NOMO-1 (cell line): ENCODE measurements at regions not wholly inside any gene's neighbourhood (a gene's known extent, or its start where the extent isn't known, plus 50 kb on each side); places are given as distances from the start of the nearest gene placed in this dataset.
"Not testable (repeated sequence)": the region's sequence is repeated elsewhere in the genome, so short reads cannot be mapped to it uniquely, and the experiment has no call there.

ENCODE experiments used
- DNase-seq, 2 experiments: peaks; one replicate each; lab custom pipeline; 2025; ENCODE audit not compliant: unreplicated experiment in 2 of 2; lab: John Stamatoyannopoulos, UW

DNA sequence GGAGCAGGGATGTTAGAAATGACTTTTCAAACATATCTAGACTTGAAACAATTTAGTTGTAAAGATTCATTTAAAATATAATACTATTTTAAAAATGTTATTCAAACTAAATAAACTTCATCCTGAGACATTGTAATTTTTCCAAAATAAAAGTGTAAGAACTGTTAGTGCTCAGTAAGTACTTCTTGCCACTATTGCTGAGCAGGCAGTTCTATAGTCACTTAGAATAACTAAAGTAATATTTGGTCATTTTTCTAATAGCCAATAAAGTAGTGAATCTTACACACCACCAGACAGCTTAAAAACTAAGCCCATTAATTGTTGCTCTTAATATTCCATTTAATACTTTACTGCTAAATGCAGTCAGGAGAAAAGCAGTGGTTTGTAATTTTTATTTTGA, 1120.0 kb upstream of the CDH10 start:
- no peak for DNase-seq

DNA sequence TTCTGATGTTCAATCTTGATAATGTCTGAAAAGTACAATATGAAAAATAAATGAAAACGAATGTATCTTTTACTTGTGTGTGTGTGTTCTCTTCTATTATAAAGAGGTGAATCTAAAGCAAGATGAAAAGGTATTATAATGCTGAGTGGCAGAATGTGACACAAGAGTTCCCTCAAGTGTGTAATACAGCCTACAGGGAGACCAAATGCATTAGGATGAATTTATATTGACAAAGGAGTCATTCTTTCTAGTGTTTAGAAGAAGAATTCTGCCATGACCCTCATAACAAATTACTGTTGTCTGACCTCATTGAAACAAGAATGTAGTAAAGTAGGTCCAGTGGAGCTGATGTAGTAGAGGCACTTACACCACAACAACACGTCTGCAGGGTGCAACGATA, 1119.0 kb upstream of the CDH10 start:
- no peak for DNase-seq

DNA sequence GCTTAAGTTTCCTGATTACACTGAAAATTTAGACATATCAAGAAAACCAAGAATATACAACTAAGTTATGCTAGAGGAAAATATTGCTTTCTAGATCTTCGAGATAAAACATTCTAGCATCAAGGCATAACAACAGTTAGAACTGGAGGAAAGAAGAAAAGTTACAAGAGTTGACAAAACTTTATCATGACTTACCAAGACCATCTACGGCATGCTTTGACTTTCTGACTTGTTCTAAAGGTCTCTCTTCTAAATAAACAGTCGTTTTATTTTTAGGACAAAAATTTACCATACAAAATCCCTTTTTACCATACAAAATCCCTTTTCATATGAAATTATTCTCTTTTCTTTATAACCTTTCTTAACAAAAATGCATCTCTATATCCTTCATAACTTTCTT, 1110.1 kb upstream of the CDH10 start:
- no peak for DNase-seq

DNA sequence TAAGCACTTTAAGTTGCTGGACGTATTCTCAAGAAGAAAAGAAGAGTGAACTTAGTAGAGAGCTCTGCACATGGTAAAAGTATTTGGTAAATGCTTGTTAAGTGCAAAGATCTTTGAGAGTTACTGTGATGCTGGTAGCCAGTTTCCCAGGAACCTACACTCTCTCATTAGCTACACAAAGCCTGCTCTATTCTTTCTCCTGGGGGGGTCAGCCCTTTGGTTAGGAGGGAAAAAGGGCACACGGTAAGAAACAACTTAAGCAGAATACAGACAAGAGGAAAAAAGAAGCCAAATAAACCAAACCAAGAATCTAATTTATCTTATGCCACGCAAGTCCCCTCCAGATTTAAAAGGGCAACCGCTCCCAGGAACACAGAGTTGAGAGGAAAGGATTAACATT, 1100.1 kb upstream of the CDH10 start:
- DNase-seq: no peak

DNA sequence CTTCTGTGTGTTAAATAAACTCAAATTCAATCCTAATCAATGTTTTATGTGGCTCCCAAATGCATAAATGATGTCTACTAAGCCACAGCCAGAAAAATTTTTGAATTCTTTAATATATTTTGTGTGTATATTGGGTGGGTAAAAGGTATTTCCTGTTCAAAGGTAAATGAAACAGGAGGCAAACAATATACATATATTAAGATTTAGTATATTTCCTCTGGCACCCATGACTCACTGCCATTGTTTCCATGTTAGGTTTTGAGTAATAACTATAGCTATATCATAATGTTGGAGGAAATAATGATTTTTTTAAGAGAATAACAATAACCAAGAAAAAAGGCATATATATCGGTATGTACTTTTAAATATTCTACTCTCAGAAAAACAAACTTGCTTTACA, 1071.9 kb upstream of the CDH10 start:
- no peak for DNase-seq

DNA sequence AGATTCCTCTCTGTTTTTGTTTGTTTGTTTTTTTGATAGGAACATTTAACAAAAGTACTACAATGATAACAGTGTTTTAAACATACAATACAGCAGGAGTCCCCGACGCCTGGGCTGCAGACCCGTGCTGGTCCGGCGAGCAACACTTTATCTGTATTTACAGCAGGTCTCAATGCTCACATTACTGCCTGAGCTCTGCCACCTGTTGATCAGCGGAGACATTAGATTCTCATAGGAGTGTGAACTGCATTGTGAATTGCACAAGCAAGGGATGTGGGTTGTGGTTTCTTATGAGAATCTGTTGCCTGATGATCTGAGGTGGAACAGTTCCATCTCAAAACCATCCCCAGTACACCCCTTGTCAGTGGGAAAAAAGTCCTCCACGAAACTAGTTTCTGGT, 1068.5 kb upstream of the CDH10 start:
- peak; percentile 11 to 31 for DNase-seq

DNA sequence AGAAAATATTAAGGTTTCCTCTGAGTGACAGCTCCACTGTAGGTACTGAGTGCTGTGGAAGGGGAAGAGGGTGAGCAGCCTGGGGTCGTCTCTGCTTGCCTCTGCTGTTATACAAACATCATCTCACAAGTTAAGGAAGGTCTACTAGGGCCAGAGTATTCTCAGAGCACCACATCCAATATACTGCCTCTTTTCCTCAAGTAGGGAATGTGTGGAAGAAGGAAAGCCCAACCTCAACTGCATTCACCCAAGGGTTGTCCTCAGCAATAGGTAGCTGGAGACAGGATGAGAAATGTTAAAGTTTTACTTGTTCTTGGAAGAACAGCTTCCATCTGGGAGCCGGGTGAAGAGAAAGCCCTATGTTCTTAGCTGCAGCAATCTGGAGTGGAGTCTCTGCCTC, 1062.3 kb upstream of the CDH10 start:
- DNase-seq: no peak

DNA sequence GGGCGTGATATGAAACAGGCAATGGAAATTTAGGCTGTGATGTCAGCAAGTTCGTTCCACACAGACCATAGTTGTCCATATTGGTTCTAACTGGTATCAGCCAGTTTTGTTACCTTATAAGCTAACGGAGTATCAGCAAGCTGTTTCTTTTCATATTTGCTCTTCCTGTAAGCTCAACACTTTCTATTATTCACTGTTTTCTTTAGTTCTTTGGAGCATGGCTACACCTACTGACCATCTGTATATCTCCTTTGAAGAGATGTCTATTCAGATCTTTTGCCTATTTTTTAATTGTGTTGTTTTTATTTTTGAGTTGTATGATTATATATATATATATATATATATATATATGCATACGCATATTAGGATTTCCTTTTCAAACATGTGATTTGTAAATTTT, 1057.2 kb upstream of the CDH10 start:
- no peak for DNase-seq

DNA sequence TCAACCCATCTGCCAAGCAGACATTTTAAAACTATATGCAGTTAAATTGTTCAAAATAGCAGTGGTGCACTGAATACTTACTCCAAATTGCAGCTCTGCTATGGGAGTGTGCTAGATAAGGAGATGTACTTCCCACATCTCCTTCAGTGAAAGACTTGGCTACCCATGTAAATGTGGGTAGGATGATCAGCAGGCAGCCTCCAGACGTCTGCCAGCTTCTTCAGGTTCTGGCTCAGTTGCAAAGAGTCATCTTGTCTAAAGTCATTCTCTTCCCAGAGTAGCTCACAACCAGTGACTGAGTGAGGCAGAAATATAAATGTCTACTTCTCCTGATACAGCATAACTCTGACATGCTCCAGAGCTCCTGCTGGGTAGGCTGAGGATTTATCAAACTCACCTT, 1050.0 kb upstream of the CDH10 start:
- no peak for DNase-seq

DNA sequence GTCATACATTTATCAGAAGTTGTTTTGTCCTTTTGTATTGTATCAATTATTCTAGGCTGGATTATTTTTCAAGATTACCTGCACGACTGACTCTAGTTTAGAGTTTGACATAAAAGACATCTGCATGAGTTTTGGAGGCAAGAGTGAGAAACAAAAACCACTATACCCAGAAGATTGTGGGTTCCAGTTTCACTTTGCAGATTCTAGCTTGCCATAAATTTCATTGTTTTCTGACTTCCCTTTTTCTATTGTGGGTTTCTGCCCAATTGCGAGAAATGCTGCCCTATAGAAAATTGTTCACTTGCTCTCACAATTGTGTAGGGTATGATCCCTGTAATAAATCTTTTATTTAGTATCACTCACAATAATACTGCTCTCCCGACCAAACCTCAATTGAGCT, 1043.4 kb upstream of the CDH10 start:
- DNase-seq: peak; percentile 65 to 92

DNA sequence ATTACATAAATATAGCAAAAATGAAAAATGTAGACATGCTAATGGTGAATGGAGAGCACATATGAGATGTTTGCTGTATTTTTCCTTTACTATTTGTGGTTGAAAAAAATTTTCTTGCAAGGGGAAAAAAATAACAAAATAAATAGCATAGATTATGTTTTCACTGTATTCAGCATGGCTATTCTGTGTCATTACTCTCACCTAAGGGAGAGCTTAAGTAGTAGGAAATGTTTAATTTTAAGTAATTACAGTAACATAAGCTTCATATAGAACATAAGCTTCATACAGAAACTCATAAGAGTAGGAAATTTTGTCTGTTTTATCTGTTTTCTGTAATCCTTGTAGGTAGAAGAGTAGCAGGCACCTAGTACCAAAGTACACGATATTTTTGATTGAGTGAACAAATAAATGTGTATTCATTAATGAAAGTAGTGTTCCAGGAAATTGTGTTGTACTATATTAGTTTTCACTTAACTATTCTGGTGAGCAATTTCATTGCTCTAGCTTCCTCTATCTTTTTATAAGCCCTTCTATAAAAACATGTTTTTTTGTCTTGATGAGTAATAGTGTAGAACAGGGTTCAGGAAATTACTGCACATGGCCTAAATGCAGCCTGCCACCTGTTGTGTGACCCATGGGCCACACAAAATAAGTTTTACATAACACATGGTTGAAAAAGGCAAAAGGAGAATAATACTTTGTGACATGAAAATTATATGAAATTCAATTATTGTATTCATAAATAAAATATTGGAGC, 1025.0 kb upstream of the CDH10 start:
- no peak for DNase-seq

DNA sequence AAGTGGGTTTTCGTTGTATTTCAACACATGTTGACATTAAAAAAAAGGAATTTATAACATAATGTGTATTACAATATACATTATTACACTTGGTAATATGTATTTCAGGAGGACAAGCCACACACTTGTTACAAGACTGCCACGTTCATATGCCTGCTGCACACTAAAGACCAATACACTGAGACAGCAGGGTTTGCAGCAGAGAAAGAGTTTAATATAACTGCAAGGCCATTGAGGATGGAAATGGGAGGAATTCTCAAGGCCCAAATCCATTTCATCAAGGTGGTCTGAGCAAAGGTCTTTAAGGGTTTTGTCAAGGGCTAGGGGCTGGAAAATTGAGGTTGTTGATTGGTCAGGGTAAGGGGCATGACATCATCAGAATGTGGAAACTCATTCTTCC, 1017.8 kb upstream of the CDH10 start:
- no peak for DNase-seq

DNA sequence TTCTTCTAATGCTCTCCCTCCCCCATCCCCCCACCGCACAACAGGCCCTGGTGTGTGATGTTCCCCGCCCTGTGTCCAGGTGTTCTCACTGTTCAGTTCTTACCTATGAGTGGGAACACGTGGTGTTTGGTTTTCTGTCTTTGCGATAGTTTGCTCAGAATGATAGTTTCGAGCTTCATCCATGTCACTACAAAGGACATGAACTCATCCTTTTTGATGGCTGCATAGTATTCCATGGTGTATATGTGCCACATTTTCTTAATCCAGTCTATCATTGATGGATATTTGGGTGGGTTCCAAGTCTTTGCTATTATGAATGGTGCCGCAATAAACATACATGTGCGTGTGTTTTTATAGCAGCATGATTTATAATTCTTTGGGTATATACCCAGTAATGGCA, 1005.5 kb upstream of the CDH10 start:
- DNase-seq: not testable (repeated sequence)

DNA sequence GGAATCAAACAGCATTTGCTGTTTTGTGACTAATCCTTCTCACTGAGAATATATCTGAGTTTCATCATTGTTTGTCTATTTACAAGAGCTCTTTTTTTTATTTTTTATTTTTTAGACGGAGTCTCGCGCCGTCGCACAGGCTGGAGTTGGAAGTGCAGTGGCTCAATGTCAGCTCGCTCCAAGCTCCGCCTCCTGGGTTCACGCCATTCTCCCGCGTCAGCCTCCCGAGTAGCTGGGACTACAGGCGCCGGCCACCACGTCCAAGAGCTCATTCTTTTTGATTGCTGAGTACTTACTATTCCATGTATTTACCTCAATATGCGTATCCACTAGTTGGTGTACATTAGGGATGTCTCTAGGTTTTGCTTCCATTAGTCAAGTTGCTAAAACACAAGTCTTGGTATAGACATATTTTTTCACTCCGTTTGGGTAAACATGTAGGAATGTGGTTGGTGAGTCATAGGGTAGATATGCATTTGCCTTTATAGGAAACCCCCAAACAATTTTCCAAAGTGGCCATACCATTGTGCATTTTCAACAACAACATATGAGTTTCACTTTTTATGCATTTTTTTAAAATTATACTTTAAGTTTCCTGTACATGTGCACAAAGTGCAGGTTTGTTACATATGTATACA, 1005.0 kb upstream of the CDH10 start:
- DNase-seq: no peak

DNA sequence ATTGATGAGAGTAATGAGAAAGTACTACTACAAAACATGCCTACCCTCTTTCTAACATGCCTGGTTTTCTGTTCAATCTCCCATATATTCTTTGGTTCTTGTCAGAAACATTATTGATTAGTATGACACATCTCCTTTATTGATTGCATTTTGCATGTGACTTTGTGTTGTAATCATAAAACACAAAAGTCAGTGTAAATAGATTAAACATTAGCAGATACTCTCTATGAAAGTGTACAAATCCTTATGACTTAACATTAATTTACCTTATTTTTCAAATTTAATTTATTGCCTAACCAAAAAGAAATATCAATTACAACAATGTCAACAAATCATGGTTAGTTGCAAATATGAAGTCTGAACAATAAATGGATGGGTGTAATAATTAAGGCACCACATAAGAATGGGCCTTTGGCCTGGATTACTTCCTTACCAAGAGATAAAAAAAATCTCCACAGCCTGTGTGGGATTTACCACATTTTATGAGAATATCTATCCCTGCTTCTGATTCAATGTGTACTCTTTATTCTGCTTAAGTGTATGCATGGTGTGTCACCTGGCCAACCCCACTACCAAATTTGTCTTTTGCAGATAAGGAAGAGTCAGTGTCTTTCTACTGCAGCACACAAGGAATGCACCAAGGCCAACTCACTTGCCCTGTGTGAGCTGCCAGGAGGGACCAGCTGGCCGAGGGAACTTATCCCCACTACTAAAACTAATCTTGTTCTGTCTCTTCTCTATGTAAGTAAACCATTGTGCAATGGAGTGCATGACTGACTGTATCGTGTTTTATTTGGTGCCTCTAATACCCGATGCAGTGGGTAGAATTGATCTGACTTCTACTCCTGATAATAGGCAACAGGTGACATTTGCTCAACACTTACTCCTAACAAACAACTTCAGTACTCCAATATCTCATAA, 1001.9 kb upstream of the CDH10 start:
- no peak for DNase-seq

DNA sequence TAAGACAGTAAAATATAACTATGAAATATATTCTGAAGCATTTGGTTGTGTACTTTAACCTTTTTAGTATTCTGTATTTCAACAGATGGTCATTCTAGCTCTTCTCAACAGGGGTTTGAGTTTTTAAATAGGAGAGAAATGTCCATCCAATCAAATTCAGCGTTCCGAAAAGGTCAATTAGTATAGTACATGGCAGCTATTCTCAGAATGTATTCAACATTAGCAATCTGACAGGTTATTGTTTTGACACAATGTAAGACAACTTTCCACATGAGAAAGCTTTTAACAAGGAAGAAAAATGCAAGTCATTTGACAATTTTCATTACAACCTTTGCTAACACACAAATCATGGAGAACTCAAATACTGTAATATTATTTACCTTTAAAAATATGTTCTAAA, 996.3 kb upstream of the CDH10 start:
- DNase-seq: no peak

DNA sequence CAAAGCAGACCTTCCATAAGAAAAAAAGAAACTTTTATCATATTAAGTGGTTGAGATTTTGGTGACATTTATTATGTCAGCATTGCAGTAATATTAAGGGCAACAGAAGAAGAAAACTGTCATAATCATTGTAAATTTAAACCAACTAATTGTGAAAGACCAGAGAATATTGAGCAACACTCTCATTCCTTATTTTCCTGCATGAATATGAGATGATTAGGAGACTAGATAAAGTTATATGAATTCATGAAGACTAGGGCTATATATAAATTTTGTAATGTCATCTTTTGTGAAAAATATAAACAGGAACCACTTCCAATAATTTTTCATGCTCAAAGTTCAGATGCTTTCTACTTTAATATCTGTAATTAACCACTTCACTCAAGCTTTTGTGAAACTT, 974.5 kb upstream of the CDH10 start:
- peak in 1 of 2 experiments; percentile 21 for DNase-seq

DNA sequence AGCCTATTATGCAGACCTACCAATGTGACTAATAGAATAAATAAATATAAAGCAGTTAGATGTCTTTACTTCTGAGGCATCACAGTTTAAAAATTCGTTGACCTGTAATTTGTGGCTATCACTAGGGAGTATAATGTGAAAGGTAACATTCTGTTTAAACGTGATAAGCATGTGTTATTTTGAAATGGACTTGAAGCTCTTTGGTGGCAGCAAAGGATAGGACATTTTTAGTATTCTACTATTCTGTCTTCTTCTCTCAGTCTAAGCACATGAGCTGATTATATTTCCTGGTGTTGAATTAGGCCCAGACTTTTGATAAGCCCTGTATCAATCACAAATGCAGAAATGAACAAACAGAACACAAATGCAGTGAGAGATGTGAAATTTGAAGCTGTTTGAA, 974.0 kb upstream of the CDH10 start:
- DNase-seq: no peak

DNA sequence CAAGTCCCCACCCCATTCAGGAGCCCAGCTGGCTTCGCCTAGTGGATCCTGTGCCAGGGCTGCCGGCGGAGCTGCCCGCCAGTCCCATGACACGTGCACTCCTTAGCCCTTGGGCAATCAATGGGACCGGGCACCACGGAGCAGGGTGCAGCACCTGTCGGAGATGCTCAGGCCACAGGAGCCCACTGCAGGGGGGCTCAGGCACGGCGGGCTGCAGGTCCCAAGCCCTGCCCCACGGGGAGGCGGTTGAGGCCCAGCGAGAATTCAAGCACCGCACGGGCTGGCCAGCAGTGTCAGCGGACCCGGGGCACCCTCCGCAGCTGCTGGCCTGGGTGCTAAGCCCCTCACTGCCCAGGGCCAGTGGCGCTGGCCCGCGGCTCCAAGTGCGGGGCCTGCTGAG, 969.7 kb upstream of the CDH10 start:
- DNase-seq: no peak

DNA sequence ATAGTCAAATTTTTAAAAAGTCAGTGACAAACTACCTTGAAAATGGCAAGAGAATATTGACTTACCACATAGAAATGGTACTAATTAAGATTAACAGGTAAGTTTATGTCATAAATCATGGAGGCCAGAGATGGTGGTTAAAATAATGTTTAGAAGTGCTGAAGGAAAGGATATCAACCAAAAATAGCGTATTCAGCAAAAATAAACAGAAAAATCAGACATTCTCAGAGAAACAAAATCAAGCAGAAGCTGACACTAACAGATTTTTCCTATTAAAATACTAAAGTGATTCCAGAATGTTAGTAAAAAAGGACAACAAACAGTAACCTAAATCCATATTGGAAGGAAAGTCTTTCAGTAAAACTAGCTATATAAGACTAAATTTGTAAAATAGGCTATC, 959.9 kb upstream of the CDH10 start:
- no peak for DNase-seq

DNA sequence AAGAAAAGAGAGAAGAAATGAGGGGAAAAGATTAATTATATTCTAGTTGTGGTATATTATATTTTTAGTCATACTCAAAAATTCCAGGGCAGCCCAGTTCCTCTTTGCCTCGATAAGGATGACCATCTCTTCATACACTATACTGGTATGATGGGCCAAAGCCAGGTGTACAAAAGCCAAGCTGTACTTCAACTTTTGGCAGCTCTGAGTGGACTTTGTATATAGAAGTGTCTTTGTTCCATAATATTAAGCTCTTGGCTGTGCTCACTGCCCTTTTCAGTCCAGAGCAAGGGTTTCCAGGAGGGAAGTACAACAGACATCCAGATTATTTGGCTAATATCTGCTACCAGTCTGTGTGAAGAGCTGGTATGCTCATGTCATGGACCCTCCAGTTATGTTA, 934.3 kb upstream of the CDH10 start:
- no peak for DNase-seq

DNA sequence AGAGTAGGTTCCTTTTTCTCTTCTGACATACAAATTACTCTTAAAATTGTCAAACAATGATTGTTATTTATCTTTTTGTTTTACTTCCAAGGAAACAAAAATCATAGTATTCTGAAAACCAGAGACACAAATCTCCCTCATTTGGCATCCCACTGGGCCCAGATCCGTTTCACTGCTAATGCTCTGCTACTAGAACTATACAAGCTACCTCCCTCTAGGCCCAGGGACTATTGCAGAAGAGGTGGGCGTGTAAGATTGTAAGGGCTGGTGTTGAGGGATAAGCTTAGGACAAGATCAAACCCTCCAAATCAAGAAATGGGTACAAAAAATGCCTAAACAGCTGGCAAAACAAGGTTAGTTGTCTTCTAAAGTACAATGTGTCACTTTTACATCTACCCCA, 928.9 kb upstream of the CDH10 start:
- no peak for DNase-seq
